HFFc6 (cell line): ENCODE measurements at regions not wholly inside any gene's neighbourhood (a gene's known extent, or its start where the extent isn't known, plus 50 kb on each side); places are given as distances from the start of the nearest gene placed in this dataset.
"Not testable (repeated sequence)": the region's sequence is repeated elsewhere in the genome, so short reads cannot be mapped to it uniquely, and the experiment has no call there.

Experiments
- DNase-seq: peaks from one replicate; pipeline ENCODE4 v3.0.0-alpha.2; 2018
- H3K27ac Mint-ChIP-seq: 2 replicates; pipeline ENCODE4 v1.8.0; 2020; ENCODE audit warnings: mild to moderate bottlenecking, mixed read lengths
- H3K27me3 Mint-ChIP-seq: 2 replicates; pipeline ENCODE4 v1.8.0; 2021; ENCODE audit warnings: mild to moderate bottlenecking, moderate library complexity, mixed read lengths; ENCODE audit not compliant: insufficient read depth
- H3K36me3 Mint-ChIP-seq: 2 replicates; pipeline ENCODE4 v1.8.0; 2021; ENCODE audit warnings: low read depth, mixed read lengths
- H3K4me1 Mint-ChIP-seq: 2 replicates; pipeline ENCODE4 v1.8.0; 2020; ENCODE audit warnings: low read depth, mixed read lengths
- H3K4me3 Mint-ChIP-seq: 2 replicates; pipeline ENCODE4 v1.8.0; 2020; ENCODE audit warnings: mild to moderate bottlenecking, moderate library complexity, mixed read lengths
- H3K9me3 Mint-ChIP-seq: 2 replicates; pipeline ENCODE4 v1.8.0; 2020; ENCODE audit warnings: mild to moderate bottlenecking, mixed read lengths
- CTCF ChIP-seq: fragments of 200-600 bp; sonication (generic); IDR thresholded peaks from 2 replicates; pipeline ENCODE4 v1.5.0; 2021; ENCODE audit warnings: antibody characterized with exemption, mild to moderate bottlenecking

GRCh38 chr1:173307845-173308244 lies 100.7 kb upstream of the TNFSF4 start:
- Mint-ChIP-seq H3K4me1 (peaks cover 7% of the 10 kb centered on the region), H3K36me3 (peaks cover 4% of the 10 kb centered on the region; the same call in 1 of the 2 replicates), H3K9me3 (no peaks in the 10 kb centered on the region), H3K4me3 (no peak overlapping the region), H3K27me3 (no peaks in the 10 kb centered on the region), H3K27ac (no peak overlapping the region)
- DNase-seq, result no peak
- no peak for TF ChIP-seq CTCF

- H3K27me3 Mint-ChIP-seq, result no peaks in the 10 kb centered on the region
- no peaks in the 10 kb centered on the region for H3K9me3 Mint-ChIP-seq
- no peak overlapping the region for H3K27ac Mint-ChIP-seq
- no peak for DNase-seq
- H3K36me3 Mint-ChIP-seq, result no peaks in the 10 kb centered on the region; the same call in 1 of the 2 replicates
- TF ChIP-seq CTCF, result no peak
- peaks cover 10% of the 10 kb centered on the region for H3K4me1 Mint-ChIP-seq
- no peak overlapping the region for H3K4me3 Mint-ChIP-seq
Measured at GRCh38 chr1:173314656-173315055, 107.5 kb upstream of the TNFSF4 start.

GRCh38 chr1:173315296-173315695 lies 108.2 kb upstream of the TNFSF4 start:
- H3K4me3 Mint-ChIP-seq, result no peak overlapping the region
- peaks cover 10% of the 10 kb centered on the region for H3K4me1 Mint-ChIP-seq
- no peaks in the 10 kb centered on the region for H3K9me3 Mint-ChIP-seq
- H3K27ac Mint-ChIP-seq, result no peak overlapping the region
- H3K36me3 Mint-ChIP-seq, result no peaks in the 10 kb centered on the region; the same call in 1 of the 2 replicates
- TF ChIP-seq CTCF, result no peak
- no peaks in the 10 kb centered on the region for H3K27me3 Mint-ChIP-seq
- DNase-seq, result no peak

- Mint-ChIP-seq H3K4me1 (peaks cover 10% of the 10 kb centered on the region), H3K4me3 (no peak overlapping the region), H3K27me3 (no peaks in the 10 kb centered on the region), H3K36me3 (peaks cover 14% of the 10 kb centered on the region), H3K9me3 (peaks cover 5% of the 10 kb centered on the region), H3K27ac (no peak overlapping the region)
- no peak for TF ChIP-seq CTCF
- DNase-seq, result no peak
Measured at GRCh38 chr1:173318788-173319187, 111.7 kb upstream of the TNFSF4 start.

GRCh38 chr1:173324352-173324751 lies 117.2 kb upstream of the TNFSF4 start:
- not testable (repeated sequence) for DNase-seq, H3K4me3 Mint-ChIP-seq, H3K9me3 Mint-ChIP-seq, H3K27me3 Mint-ChIP-seq, H3K4me1 Mint-ChIP-seq, H3K27ac Mint-ChIP-seq
- H3K36me3 Mint-ChIP-seq, result peaks cover 22% of the 10 kb centered on the region

GRCh38 chr1:173327987-173328386 lies 120.9 kb upstream of the TNFSF4 start:
- not testable (repeated sequence) for DNase-seq, H3K4me3 Mint-ChIP-seq, H3K27ac Mint-ChIP-seq, H3K9me3 Mint-ChIP-seq, H3K27me3 Mint-ChIP-seq
- Mint-ChIP-seq H3K4me1 (peaks cover 38% of the 10 kb centered on the region), H3K36me3 (peaks cover 11% of the 10 kb centered on the region)

- no peak for TF ChIP-seq CTCF
- no peaks in the 10 kb centered on the region for H3K27me3 Mint-ChIP-seq
- DNase-seq, result no peak
- H3K4me3 Mint-ChIP-seq, result no peak overlapping the region
- peaks cover 6% of the 10 kb centered on the region for H3K36me3 Mint-ChIP-seq
- H3K4me1 Mint-ChIP-seq, result peaks cover 48% of the 10 kb centered on the region
- H3K9me3 Mint-ChIP-seq, result no peaks in the 10 kb centered on the region; the same call in 1 of the 2 replicates
- no peak overlapping the region for H3K27ac Mint-ChIP-seq
Measured at GRCh38 chr1:173328961-173329360, 121.8 kb upstream of the TNFSF4 start.
